ENCODE measurements at regions not wholly inside any gene's neighbourhood (a gene's known extent, or its start where the extent isn't known, plus 50 kb on each side); places are given as distances from the start of the nearest gene placed in this dataset.

DNA sequence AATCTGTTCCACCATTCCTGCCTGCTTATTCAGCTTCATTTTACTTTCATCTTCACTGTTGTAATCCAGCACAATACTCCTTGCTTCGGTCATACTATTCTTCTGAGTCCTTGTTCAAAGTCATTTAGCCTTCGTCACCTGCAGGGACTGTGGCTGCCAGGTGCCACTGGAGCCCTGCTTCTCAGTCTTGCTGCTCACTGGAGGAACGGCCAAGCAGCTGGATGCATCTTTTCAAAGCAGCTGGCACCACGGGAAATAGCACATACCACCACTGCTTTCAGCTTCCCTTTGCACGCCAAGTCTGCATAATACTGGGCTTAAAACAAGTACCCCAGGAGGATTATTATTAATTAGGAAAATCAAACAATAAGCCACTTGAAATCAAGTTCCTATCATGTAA is 287.6 kb downstream of the BCHE start:
- Mint-ChIP-seq H3K27ac (no peak overlapping the region), H3K36me3 (ENCODE audit: low read depth) (no peaks in the 10 kb centered on the region)
- TF ChIP-seq, protein P1, sequence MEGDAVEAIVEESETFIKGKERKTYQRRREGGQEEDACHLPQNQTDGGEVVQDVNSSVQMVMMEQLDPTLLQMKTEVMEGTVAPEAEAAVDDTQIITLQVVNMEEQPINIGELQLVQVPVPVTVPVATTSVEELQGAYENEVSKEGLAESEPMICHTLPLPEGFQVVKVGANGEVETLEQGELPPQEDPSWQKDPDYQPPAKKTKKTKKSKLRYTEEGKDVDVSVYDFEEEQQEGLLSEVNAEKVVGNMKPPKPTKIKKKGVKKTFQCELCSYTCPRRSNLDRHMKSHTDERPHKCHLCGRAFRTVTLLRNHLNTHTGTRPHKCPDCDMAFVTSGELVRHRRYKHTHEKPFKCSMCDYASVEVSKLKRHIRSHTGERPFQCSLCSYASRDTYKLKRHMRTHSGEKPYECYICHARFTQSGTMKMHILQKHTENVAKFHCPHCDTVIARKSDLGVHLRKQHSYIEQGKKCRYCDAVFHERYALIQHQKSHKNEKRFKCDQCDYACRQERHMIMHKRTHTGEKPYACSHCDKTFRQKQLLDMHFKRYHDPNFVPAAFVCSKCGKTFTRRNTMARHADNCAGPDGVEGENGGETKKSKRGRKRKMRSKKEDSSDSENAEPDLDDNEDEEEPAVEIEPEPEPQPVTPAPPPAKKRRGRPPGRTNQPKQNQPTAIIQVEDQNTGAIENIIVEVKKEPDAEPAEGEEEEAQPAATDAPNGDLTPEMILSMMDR (conservative IDR thresholded peaks at IDR 0.05): no peak

DNA sequence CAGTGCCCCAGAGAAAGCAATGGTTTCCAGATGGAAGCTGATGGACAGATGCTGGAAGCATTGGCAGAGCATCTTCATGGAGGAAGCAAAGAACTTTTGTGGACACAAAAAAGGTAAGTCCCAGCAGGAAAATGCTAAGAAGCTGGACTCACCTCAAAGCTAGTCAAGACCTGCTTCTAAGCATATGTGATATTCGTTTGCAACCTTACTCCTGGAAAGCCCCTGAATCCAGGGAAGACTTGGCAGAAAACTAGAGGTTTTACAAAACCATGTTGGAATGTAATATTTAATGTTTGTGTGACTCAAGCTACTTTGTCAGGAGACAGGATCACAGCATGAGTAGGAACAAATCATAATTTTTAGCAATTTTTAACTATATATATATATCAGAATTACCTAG is 288.2 kb downstream of the BCHE start:
- no peaks in the 10 kb centered on the region for H3K27me3 ChIP-seq (ENCODE audit: control insufficient read depth, insufficient read depth, low read length, poor library complexity, severe bottlenecking)
- TF ChIP-seq, protein P1 (conservative IDR thresholded peaks at IDR 0.05): no peak
- H3K9me3 ChIP-seq (ENCODE audit: control insufficient read depth, low read length): no peaks in the 10 kb centered on the region
- Mint-ChIP-seq H3K36me3 (ENCODE audit: low read depth) (no peaks in the 10 kb centered on the region), H3K4me1 (no peaks in the 10 kb centered on the region), H3K9me3 (no peaks in the 10 kb centered on the region), H3K27ac (no peak overlapping the region), H3K4me3 (no peak overlapping the region), H3K27me3 (ENCODE audit: insufficient read depth) (no peaks in the 10 kb centered on the region)
- no peak overlapping the region for H3K4me3 ChIP-seq (ENCODE audit: low read length)
- no peaks in the 10 kb centered on the region for H3K36me3 ChIP-seq (ENCODE audit: control insufficient read depth, insufficient read depth, low read length)
- WGBS, 2 experiments (ENCODE audit: insufficient coverage in 1 of 2, insufficient read length in 1 of 2): 95 to 100% methylated on average over 1 of the region's 1 CpG
- no peak overlapping the region for H3K27ac ChIP-seq (ENCODE audit: low read depth, low read length)
- H3K9ac ChIP-seq (ENCODE audit: extremely low read depth, low read length, poor library complexity, severe bottlenecking): no peak overlapping the region
- H3K4me1 ChIP-seq (ENCODE audit: control insufficient read depth, insufficient read depth, low read length): no peaks in the 10 kb centered on the region
- no peak for DNase-seq

More for the DNA sequence above, 287.6 kb downstream of the BCHE start:
- H3K36me3 ChIP-seq (ENCODE audit: control insufficient read depth, insufficient read depth, low read length): no peaks in the 10 kb centered on the region
- H3K9ac ChIP-seq (ENCODE audit: extremely low read depth, low read length, poor library complexity, severe bottlenecking): no peak overlapping the region
- no peaks in the 10 kb centered on the region for H3K27me3 Mint-ChIP-seq (ENCODE audit: insufficient read depth)
- H3K4me3 ChIP-seq (ENCODE audit: low read length): no peak overlapping the region
- WGBS, 2 experiments (ENCODE audit: insufficient coverage in 1 of 2, insufficient read length in 1 of 2): 85% methylated on average over 3 to 5 of the region's 5 CpGs
- H3K4me1 Mint-ChIP-seq: no peaks in the 10 kb centered on the region
- no peaks in the 10 kb centered on the region for H3K9me3 ChIP-seq (ENCODE audit: control insufficient read depth, low read length)
- H3K4me1 ChIP-seq (ENCODE audit: control insufficient read depth, insufficient read depth, low read length): no peaks in the 10 kb centered on the region
- H3K4me3 Mint-ChIP-seq: no peak overlapping the region
- H3K27me3 ChIP-seq (ENCODE audit: control insufficient read depth, insufficient read depth, low read length, poor library complexity, severe bottlenecking): no peaks in the 10 kb centered on the region
- no peaks in the 10 kb centered on the region for H3K9me3 Mint-ChIP-seq
- H3K27ac ChIP-seq (ENCODE audit: low read depth, low read length): no peak overlapping the region
- no peak for DNase-seq

DNA sequence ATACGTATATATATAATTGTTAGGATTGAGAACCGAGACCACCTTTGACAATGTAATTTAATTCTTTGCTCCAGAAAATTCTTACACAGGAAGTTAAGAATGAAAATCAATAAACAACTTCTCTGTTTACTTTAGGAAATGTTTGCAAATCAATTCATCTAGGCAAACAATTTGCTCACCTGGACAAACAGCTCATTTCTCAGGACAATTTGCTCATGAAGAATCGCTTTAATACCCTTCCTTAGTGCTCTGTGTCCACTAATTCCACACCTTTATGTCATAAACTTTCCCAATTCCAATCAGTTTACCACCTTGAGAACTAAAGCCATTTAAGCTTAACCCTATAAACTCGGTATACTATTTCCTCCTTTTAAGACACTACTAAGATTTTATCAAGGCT is 292.2 kb downstream of the BCHE start:
- Mint-ChIP-seq H3K36me3 (ENCODE audit: low read depth) (no peaks in the 10 kb centered on the region), H3K4me3 (no peak overlapping the region), H3K4me1 (no peaks in the 10 kb centered on the region), H3K9me3 (no peaks in the 10 kb centered on the region), H3K27me3 (ENCODE audit: insufficient read depth) (no peaks in the 10 kb centered on the region), H3K27ac (no peak overlapping the region)
- no peaks in the 10 kb centered on the region for H3K4me1 ChIP-seq (ENCODE audit: control insufficient read depth, insufficient read depth, low read length)
- H3K4me3 ChIP-seq (ENCODE audit: low read length): no peak overlapping the region
- H3K9me3 ChIP-seq (ENCODE audit: control insufficient read depth, low read length): no peaks in the 10 kb centered on the region
- no peaks in the 10 kb centered on the region for H3K36me3 ChIP-seq (ENCODE audit: control insufficient read depth, insufficient read depth, low read length)
- no peak overlapping the region for H3K9ac ChIP-seq (ENCODE audit: extremely low read depth, low read length, poor library complexity, severe bottlenecking)
- no peak for DNase-seq
- TF ChIP-seq, protein P1 (conservative IDR thresholded peaks at IDR 0.05): no peak
- H3K27ac ChIP-seq (ENCODE audit: low read depth, low read length): no peak overlapping the region
- peaks cover 5% of the 10 kb centered on the region for H3K27me3 ChIP-seq (ENCODE audit: control insufficient read depth, insufficient read depth, low read length, poor library complexity, severe bottlenecking)
- WGBS, 2 experiments (ENCODE audit: insufficient coverage in 1 of 2, insufficient read length in 1 of 2): 90 to 100% methylated on average over 2 to 3 of the region's 4 CpGs
